OCI-M2 (cell line): ENCODE measurements at regions not wholly inside any gene's neighbourhood (a gene's known extent, or its start where the extent isn't known, plus 50 kb on each side); places are given as distances from the start of the nearest gene placed in this dataset.

ENCODE experiments used
- DNase-seq: peaks from one replicate; lab custom pipeline; 2025; ENCODE audit not compliant: unreplicated experiment; lab: John Stamatoyannopoulos, UW

GRCh38 chr10:32171204-32171603, 115.0 kb upstream of the KIF5B start:
- DNase-seq: no peak

GRCh38 chr10:32169556-32169955, 113.3 kb upstream of the KIF5B start:
- DNase-seq: no peak

GRCh38 chr10:32167450-32167849, 111.2 kb upstream of the KIF5B start:
- no peak for DNase-seq

- DNase-seq: no peak
Measured at GRCh38 chr10:32166365-32166764, 110.1 kb upstream of the KIF5B start.

GRCh38 chr10:32163762-32164148, 107.5 kb upstream of the KIF5B start:
- DNase-seq: no peak

- no peak for DNase-seq
Measured at GRCh38 chr10:32163071-32163761, 107.0 kb upstream of the KIF5B start.

GRCh38 chr10:32161586-32161985, 105.4 kb upstream of the KIF5B start:
- no peak for DNase-seq

GRCh38 chr10:32160864-32161263, 104.6 kb upstream of the KIF5B start:
- DNase-seq: no peak

- no peak for DNase-seq
Measured at GRCh38 chr10:32159264-32159663, 103.0 kb upstream of the KIF5B start.

- DNase-seq: no peak
Measured at GRCh38 chr10:32156031-32156495, 99.8 kb upstream of the KIF5B start.

GRCh38 chr10:32155075-32155516, 98.9 kb upstream of the KIF5B start:
- no peak for DNase-seq

- no peak for DNase-seq
Measured at GRCh38 chr10:32153931-32154330, 97.7 kb upstream of the KIF5B start.

- DNase-seq: no peak
Measured at GRCh38 chr10:32153252-32153651, 97.0 kb upstream of the KIF5B start.

GRCh38 chr10:32151871-32152270, 95.6 kb upstream of the KIF5B start:
- no peak for DNase-seq

GRCh38 chr10:32150532-32151101, 94.4 kb upstream of the KIF5B start:
- DNase-seq: no peak

GRCh38 chr10:32149252-32149955, 93.2 kb upstream of the KIF5B start:
- no peak for DNase-seq

- DNase-seq: no peak
Measured at GRCh38 chr10:32148864-32149251, 92.6 kb upstream of the KIF5B start.

GRCh38 chr10:32147730-32148129, 91.5 kb upstream of the KIF5B start:
- no peak for DNase-seq

GRCh38 chr10:32146166-32146565, 89.9 kb upstream of the KIF5B start:
- DNase-seq: no peak

GRCh38 chr10:32144817-32145688, 88.8 kb upstream of the KIF5B start:
- DNase-seq: no peak

GRCh38 chr10:32143302-32143847, 87.2 kb upstream of the KIF5B start:
- no peak for DNase-seq
